GM12878 (cell line): ENCODE measurements at regions not wholly inside any gene's neighbourhood (a gene's known extent, or its start where the extent isn't known, plus 50 kb on each side); places are given as distances from the start of the nearest gene placed in this dataset.

Experiments used
- ATAC-seq: fragments of 200-7000 bp; cut with Tn5 transposase; 3 replicates; pipeline ENCODE4 v1.9.1; 2020; ENCODE audit warnings: mild to moderate bottlenecking, moderate library complexity
- BruUV-seq: library from RNA; stranded (reverse); fragments of 400-500 nt; replicated peaks from 2 replicates; lab custom pipeline; 2021; lab: Mats Ljungman, UMichigan
- CTCF ChIA-PET: fragments of 300-600 bp; sonication (Branson Sonifier 250); formaldehyde crosslinking; extraction: SDS; loops from one replicate; lab custom pipeline; 2021; ENCODE audit warnings: inconsistent platforms; lab: Yijun Ruan, JAX
- POLR2A ChIA-PET: fragments of 350-600 bp; formaldehyde crosslinking; extraction: SDS; loops from one replicate; lab custom pipeline; 2021; ENCODE audit warnings: inconsistent platforms; lab: Charles Lee
- RAD21 ChIA-PET: fragments of 300-600 bp; sonication (Branson Sonifier 250); formaldehyde crosslinking; loops from one replicate; lab custom pipeline; 2023; ENCODE audit warnings: antibody characterized with exemption; ENCODE audit not compliant: unreplicated experiment; lab: Charles Lee
- SMC1A ChIA-PET: fragments of 300-600 bp; sonication (Branson Sonifier 250); formaldehyde crosslinking; loops from one replicate; lab custom pipeline; 2023; ENCODE audit not compliant: unreplicated experiment, uncharacterized antibody; lab: Charles Lee
- DNase-seq: peaks from one replicate; pipeline ENCODE4 v3.0.0-alpha.2; 2011; ENCODE audit warnings: low read depth, low spot score
- FAIRE-seq: peaks from 3 replicates; lab custom pipeline; 2011; peaks lifted over from hg19 to GRCh38; lab: Jason Lieb, UNC
- H2AFZ ChIP-seq: 2 replicates; pipeline ENCODE4 v1.6.0; 2011; ENCODE audit warnings: low read depth, low read length, control low read depth; ENCODE audit not compliant: control insufficient read depth
- H3K27ac ChIP-seq: 2 replicates; pipeline ENCODE4 v1.5.1; 2011; ENCODE audit warnings: control low read depth; ENCODE audit not compliant: control insufficient read depth, insufficient read depth
- H3K27me3 ChIP-seq, 2 experiments: replicated peaks in 1 of 2; 2 replicates each; pipeline versions ENCODE4 v1.6.0 to v1.6.1; 2011; ENCODE audit warnings: low read length in 1 of 2; ENCODE audit not compliant: control insufficient read depth in 2 of 2, insufficient read depth in 2 of 2
- H3K36me3 ChIP-seq, 2 experiments: 2 replicates each; pipeline ENCODE4 v1.5.1; 2011; ENCODE audit warnings: low read length in 1 of 2; ENCODE audit not compliant: control insufficient read depth in 2 of 2, insufficient read depth in 2 of 2
- H3K4me1 ChIP-seq: 2 replicates; pipeline ENCODE4 v1.6.1; 2011; ENCODE audit warnings: mild to moderate bottlenecking, low read length, moderate library complexity, mixed read lengths; ENCODE audit not compliant: control insufficient read depth, insufficient read depth
- H3K4me2 ChIP-seq: 2 replicates; pipeline ENCODE4 v1.6.0; 2011; ENCODE audit warnings: control low read depth; ENCODE audit not compliant: control insufficient read depth, insufficient read depth
- H3K4me3 ChIP-seq: fragments of 200-600 bp; sonication (generic); 2 replicates; pipeline ENCODE4 v1.5.1; 2016
- H3K79me2 ChIP-seq: 2 replicates; pipeline ENCODE4 v1.6.0; 2011; ENCODE audit warnings: low read length; ENCODE audit not compliant: control insufficient read depth, insufficient read depth
- H3K9ac ChIP-seq: 2 replicates; pipeline ENCODE4 v1.8.0; 2011; ENCODE audit warnings: low read length, control low read depth, mixed read lengths; ENCODE audit not compliant: control insufficient read depth, insufficient read depth
- H3K9me3 ChIP-seq: replicated peaks from 3 replicates; pipeline ENCODE4 v1.5.1; 2011; ENCODE audit warnings: mild to moderate bottlenecking, low read length; ENCODE audit not compliant: control insufficient read depth, insufficient read depth
- H4K20me1 ChIP-seq: 2 replicates; pipeline ENCODE4 v1.6.0; 2011; ENCODE audit not compliant: control insufficient read depth, insufficient read depth
- ETV6 ChIP-seq, 2 experiments: fragments of 450-650 bp in 1 of 2; IDR thresholded peaks in 1 of 2; conservative IDR thresholded peaks in 1 of 2; 2 replicates each; pipeline ENCODE4 v1.6.1; 2014; ENCODE audit warnings: antibody characterized with exemption in 1 of 2, borderline replicate concordance in 1 of 2, low read depth in 1 of 2, mild to moderate bottlenecking in 1 of 2, moderate library complexity in 1 of 2
- HDAC6 ChIP-seq: fragments of 200-600 bp; sonication (generic); IDR thresholded peaks from one replicate; pipeline ENCODE4 v1.8.0; 2017; ENCODE audit warnings: antibody characterized with exemption; ENCODE audit not compliant: unreplicated experiment
- NKRF ChIP-seq: fragments of 450-650 bp; conservative IDR thresholded peaks from 2 replicates; pipeline ENCODE4 v1.6.1; 2017; ENCODE audit warnings: mild to moderate bottlenecking, moderate library complexity
- TCF12 ChIP-seq: IDR thresholded peaks from 2 replicates; pipeline ENCODE4 v1.6.1; 2011; ENCODE audit warnings: low read depth, mild to moderate bottlenecking, low read length
- USF1 ChIP-seq: IDR thresholded peaks from 2 replicates; pipeline ENCODE4 v1.6.1; 2011; ENCODE audit warnings: borderline replicate concordance, low read depth, mild to moderate bottlenecking, moderate library complexity, mixed read lengths, low read length; ENCODE audit not compliant: insufficient read depth; ENCODE audit errors: extremely low read length
- WGBS: methylation state at CpG from one replicate; pipeline ENCODE4 v1.1.6; 2016; ENCODE audit warnings: low lambda C conversion rate; ENCODE audit not compliant: insufficient replicate concordance, insufficient coverage; ENCODE audit errors: missing lambda C conversion rate; 5-methylcytosine and 5-hydroxymethylcytosine counted together
- in situ Hi-C: fragments of 300-500 bp; cut with MboI; formaldehyde crosslinking; loops from 9 replicates; pipeline ENCODE4 v1.14.3; 2018; ENCODE audit warnings: mixed read lengths
- intact Hi-C: fragments of 100-400 bp; cut with micrococcal nuclease; formaldehyde crosslinking; loops from one replicate; pipeline ENCODE4 v1.14.2; 2022; ENCODE audit not compliant: unreplicated experiment

GRCh38 chr14:105978618-105979295 lies 452.4 kb downstream of the TMEM121 start:
- Histone ChIP-seq H3K27ac (no peak overlapping the region), H3K36me3 (no peaks in the 10 kb centered on the region), H3K4me2 (no peak overlapping the region), H3K27me3 (no peaks in the 10 kb centered on the region), H3K4me1 (no peaks in the 10 kb centered on the region), H3K4me3 (no peak overlapping the region), H3K9me3 (no peaks in the 10 kb centered on the region), H3K79me2 (no peaks in the 10 kb centered on the region), H4K20me1 (no peaks in the 10 kb centered on the region), H3K9ac (no peak overlapping the region), H2AFZ (no peak overlapping the region)
- TF ChIP-seq NKRF, result no peak
- TF ChIP-seq USF1, result no peak
- TF ChIP-seq TCF12, result no peak
- no peak for TF ChIP-seq HDAC6
- no peak for TF ChIP-seq ETV6 (conservative IDR thresholded peaks at IDR 0.05 in 1 of 2, IDR thresholded peaks at IDR 0.05 in 1 of 2; ENCODE audit: borderline replicate concordance in 1 of 2, low read depth in 1 of 2)
- no peak for FAIRE-seq
- ChIA-PET RAD21 (no interaction called here), SMC1A (no interaction called here), CTCF (no interaction called here), POLR2A (no interaction called here)
- intact Hi-C loops (no loop called here), in situ Hi-C loops (no loop called here)
- no peak for ATAC-seq
- no TSS peak for BruUV-seq
- no CpG with 5 or more reads among the region's 26 CpGs for WGBS
- no peak for DNase-seq
